ENCODE measurements at regions not wholly inside any gene's neighbourhood (a gene's known extent, or its start where the extent isn't known, plus 50 kb on each side); places are given as distances from the start of the nearest gene placed in this dataset.
"Not testable (repeated sequence)": the region's sequence is repeated elsewhere in the genome, so short reads cannot be mapped to it uniquely, and the experiment has no call there.

DNA sequence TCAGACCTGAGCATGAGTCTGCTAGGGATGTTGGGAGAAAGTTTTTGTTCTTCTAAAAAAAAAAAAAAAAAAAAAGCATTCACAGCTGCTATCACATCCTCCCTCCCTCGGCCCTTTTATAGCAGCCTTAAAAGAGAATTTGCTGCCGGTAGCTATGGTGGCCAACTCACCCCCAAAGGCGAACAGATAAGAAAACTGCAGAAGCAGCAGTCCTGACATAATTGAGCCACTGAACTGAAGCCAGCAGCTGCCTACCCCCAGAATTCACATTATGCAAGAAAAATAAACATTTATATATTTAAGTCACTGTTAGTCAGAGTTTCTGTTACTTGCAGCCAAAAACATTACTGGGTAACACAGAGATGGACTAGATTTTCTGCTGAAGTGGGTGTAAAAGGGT lies 124.3 kb upstream of the SMARCA2 start:
- no peak overlapping the region for H3K4me3 Mint-ChIP-seq
- peaks cover 10% of the 10 kb centered on the region for H3K27me3 Mint-ChIP-seq
- ATAC-seq (ENCODE audit: low read depth) (no peak), DNase-seq (no peak)
- H3K4me1 Mint-ChIP-seq = no peaks in the 10 kb centered on the region
- POLR2A ChIA-PET = no interaction called here
- no peaks in the 10 kb centered on the region for H3K36me3 Mint-ChIP-seq
- no peak overlapping the region for H3K27ac Mint-ChIP-seq
- H3K9me3 Mint-ChIP-seq = peaks cover 3% of the 10 kb centered on the region

DNA sequence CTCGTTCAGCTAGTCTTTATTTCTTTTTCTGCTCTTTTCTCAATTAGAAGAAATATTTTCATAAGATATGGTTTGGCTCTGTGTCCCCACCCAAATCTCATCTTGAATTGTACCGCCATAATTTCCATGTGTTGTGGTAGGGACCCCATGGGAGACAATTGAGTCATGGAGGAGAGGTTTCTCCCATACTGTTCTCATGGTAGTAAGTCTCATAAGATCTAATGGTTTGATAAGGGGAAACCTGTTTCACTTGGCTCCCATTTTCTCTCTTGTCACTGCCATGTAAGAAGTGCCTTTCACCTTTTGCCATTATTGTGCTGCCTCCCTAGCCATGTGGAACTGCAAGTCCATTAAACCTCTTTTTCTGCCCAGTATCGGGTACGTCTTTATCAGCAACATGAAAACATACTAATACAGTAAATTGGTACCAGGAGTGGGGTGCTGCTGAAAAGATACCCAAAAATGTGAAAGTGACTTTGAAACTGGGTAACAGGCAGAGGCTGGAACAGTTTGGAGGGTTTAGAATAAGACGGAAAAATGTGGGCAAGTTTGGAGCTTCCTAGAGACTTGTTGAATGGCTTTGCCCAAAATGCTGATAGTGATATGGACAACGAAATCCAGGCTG lies 112.0 kb upstream of the SMARCA2 start:
- ATAC-seq (ENCODE audit: low read depth); DNase-seq; H3K4me3 Mint-ChIP-seq; H3K4me1 Mint-ChIP-seq; H3K36me3 Mint-ChIP-seq; POLR2A ChIA-PET; H3K27ac Mint-ChIP-seq; H3K27me3 Mint-ChIP-seq: not testable (repeated sequence)
- H3K9me3 Mint-ChIP-seq = peaks cover 19% of the 10 kb centered on the region

DNA sequence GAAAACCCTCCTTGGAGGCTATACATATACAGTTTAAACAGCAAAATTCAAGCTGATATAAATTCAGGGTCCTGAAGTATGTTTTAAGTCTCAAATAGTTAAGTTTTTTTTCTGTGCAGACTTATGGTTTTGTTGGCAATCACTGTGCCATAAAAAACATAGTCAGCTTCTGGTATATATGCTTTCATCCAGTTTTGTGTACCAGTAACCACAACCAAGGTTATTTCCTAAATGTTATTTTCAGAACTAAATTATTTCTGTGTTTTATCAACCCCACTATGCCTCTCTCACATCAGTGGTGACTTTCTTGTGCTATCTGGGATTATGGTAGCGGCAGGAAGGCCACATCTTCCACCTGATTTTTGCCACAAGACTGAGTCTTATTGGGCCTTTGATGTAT lies 107.7 kb upstream of the SMARCA2 start:
- no peak overlapping the region for H3K4me3 Mint-ChIP-seq
- H3K36me3 Mint-ChIP-seq = peaks cover 6% of the 10 kb centered on the region
- POLR2A ChIA-PET = no interaction called here

DNA sequence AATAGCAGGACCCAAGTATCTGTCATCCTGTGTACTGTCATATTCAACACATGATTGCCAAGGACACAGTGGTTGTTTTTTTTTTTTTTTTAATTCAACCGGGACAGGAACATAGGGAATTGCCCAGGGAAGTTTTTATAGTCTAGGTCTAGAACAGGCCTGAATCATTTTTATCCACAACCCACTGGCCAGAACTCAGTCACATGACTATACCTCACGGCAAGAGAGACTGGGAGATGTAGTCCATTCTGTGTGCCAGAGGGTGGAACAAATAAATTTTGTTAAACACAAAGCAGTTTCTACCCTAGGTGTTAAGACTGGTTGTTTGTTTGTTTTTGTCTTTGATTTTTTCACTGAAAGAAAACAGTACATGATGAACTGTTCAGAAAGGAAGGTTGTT lies 105.8 kb upstream of the SMARCA2 start:
- no peak for ATAC-seq (ENCODE audit: low read depth)
- H3K9me3 Mint-ChIP-seq = peaks cover 5% of the 10 kb centered on the region
- peaks cover 6% of the 10 kb centered on the region for H3K36me3 Mint-ChIP-seq
- no peaks in the 10 kb centered on the region for H3K27me3 Mint-ChIP-seq
- POLR2A ChIA-PET = no interaction called here
- H3K4me1 Mint-ChIP-seq = peaks cover 4% of the 10 kb centered on the region
- H3K4me3 Mint-ChIP-seq = no peak overlapping the region
- no peak overlapping the region for H3K27ac Mint-ChIP-seq
- DNase-seq = no peak

More for the DNA sequence above, 107.7 kb upstream of the SMARCA2 start:
- H3K9me3 Mint-ChIP-seq = peaks cover 14% of the 10 kb centered on the region
- peaks cover 4% of the 10 kb centered on the region for H3K4me1 Mint-ChIP-seq
- no peak for DNase-seq
- H3K27me3 Mint-ChIP-seq = no peaks in the 10 kb centered on the region
- no peak overlapping the region for H3K27ac Mint-ChIP-seq
- ATAC-seq (ENCODE audit: low read depth) = no peak

DNA sequence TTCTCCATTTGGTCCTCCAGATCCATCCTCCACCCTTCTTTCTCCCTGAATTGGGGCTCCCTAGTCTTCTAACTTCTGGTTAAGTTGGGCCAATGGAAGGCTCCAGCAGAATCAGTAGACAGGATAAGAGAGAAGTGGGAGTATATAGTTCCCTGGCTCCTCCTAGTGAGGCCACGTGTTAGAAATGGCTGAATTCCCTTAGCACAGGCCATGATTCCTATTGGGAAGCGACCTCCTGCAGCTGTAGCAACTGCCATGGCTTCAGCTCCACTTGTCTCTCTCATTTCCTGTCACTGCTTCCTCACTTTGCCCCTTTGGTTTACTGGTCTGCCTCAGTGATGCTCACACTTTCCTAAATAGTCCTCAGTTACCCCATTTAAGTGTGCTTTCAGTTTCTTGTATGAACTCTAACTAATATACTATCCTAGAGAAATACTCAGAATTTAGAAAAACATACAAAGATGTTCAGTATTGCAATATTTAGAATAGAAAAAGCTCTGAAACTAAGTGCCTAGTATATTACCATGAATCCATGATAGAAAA lies 104.8 kb upstream of the SMARCA2 start:
- POLR2A ChIA-PET = no interaction called here

DNA sequence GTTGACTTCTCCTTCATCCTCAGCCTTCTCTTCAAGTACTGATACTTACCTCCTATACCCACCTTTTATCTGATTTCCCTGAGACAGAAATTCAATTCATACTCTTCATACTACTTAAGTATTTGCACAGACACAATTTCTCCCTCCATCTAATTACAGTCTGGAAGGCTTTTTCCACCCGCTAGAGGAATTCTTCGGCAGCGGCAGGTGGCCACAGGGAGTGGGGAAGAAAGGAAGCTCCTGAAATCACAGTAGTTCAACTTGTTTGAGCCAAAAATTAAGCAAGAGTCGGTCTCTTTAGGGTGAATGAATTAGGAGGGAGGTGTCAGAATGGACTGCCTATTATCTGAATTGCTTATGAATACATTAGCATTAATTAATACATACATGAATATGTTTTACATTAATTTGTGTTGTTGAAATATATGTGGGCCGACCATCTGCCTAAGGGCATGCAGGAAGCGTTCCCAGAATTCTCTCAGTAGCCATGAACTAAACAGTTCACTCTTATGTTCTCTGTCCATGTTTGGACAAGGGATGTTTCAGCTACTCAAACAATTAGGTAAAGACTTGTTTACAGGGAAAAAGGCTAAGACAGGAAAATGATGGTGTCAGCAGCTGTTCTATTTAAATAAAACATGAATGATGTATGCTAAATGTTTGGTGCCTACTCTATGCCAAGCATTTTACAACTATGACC lies 101.4 kb upstream of the SMARCA2 start:
- DNase-seq (no peak), ATAC-seq (ENCODE audit: low read depth) (no peak)
- Mint-ChIP-seq H3K36me3 (peaks cover 4% of the 10 kb centered on the region), H3K4me1 (peaks cover 4% of the 10 kb centered on the region), H3K27me3 (peaks cover 6% of the 10 kb centered on the region), H3K4me3 (no peak overlapping the region), H3K27ac (no peak overlapping the region), H3K9me3 (no peaks in the 10 kb centered on the region)
- POLR2A ChIA-PET = no interaction called here

More for the DNA sequence above, 104.8 kb upstream of the SMARCA2 start:
- DNase-seq (no peak), ATAC-seq (ENCODE audit: low read depth) (no peak)
- peaks cover 4% of the 10 kb centered on the region for H3K4me1 Mint-ChIP-seq
- peaks cover 2% of the 10 kb centered on the region for H3K27me3 Mint-ChIP-seq
- no peak overlapping the region for H3K4me3 Mint-ChIP-seq
- peaks cover 4% of the 10 kb centered on the region for H3K36me3 Mint-ChIP-seq
- no peak overlapping the region for H3K27ac Mint-ChIP-seq
- no peaks in the 10 kb centered on the region for H3K9me3 Mint-ChIP-seq

DNA sequence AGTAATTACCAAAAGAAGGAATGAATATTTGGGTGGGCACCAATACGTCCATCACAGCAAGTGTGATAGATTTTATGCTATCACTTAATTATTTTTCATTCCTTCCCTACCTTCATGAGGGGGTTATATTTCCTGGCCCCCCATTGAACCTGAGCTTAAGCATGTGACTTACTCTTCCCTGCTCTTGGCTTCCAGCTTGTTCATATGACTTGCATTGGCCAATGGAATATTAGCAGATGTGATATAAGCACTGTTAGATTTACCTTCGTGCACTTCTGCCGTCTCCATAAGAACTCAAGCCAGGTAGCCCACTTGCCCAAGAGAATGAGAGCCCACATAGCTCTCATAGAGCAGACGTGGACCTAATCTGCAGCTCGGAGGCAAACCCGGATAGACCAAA lies 99.1 kb upstream of the SMARCA2 start:
- H3K4me1 Mint-ChIP-seq = no peaks in the 10 kb centered on the region
- ATAC-seq (ENCODE audit: low read depth) (no peak), DNase-seq (no peak)
- H3K4me3 Mint-ChIP-seq = no peak overlapping the region
- H3K36me3 Mint-ChIP-seq = peaks cover 4% of the 10 kb centered on the region
- POLR2A ChIA-PET = no interaction called here
- H3K27me3 Mint-ChIP-seq = peaks cover 9% of the 10 kb centered on the region
- H3K9me3 Mint-ChIP-seq = no peaks in the 10 kb centered on the region
- H3K27ac Mint-ChIP-seq = no peak overlapping the region

DNA sequence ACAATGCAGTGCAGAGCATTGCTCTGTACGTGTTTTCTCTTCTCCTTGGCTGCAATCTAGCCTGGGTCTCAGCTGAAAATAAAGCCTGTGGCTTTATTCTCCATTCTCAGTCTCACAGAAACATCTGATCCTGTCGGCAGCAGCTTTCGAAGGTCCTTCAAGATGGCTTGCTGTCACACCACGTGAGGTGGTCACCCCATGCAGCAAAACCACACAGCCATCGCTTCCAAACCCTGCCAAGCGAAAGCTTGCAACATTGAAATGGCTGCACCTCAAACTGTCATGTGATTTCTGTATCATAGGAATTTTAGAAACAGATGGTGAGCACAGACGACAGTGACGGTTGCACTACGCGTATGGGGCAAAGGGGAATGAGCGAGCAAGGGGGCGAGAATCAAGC lies 98.5 kb upstream of the SMARCA2 start:
- POLR2A ChIA-PET = no interaction called here

DNA sequence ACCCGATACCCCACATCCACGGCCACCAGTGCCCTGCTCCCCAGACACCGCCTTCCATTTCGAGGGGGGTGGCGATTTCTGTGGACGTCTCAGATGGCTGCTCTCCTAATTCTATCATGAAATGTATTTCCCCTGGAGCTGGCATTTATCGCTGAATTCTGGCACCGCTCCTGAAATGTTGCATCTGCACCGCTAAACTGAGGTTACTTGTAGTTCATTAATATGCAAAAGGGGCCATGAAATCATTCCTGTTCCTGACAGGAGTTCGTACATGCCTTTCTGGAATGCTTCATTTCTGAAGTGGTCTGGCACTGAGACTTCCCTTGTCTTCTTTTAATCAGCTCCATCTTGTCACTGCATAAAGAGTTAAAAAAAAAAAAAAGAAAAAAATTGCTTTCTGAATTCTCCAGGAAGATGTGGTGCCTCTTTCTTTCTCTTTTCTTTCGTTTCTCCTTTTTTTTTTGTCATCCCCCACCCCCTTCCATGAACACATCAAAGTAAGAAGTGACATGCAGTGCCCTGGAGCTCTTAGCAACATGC lies 97.7 kb upstream of the SMARCA2 start:
- H3K9me3 Mint-ChIP-seq = no peaks in the 10 kb centered on the region
- H3K27me3 Mint-ChIP-seq = peaks cover 9% of the 10 kb centered on the region
- no peak overlapping the region for H3K4me3 Mint-ChIP-seq
- no peak overlapping the region for H3K27ac Mint-ChIP-seq
- ATAC-seq (ENCODE audit: low read depth) (no peak), DNase-seq (no peak)
- H3K36me3 Mint-ChIP-seq = no peaks in the 10 kb centered on the region
- POLR2A ChIA-PET = interaction anchor here (0.7 kb wide), 1 partner anchor 553 kb away, joined by 4 read pairs; no protein-coding TSS in a partner anchor
- no peaks in the 10 kb centered on the region for H3K4me1 Mint-ChIP-seq

More for the DNA sequence above, 98.5 kb upstream of the SMARCA2 start:
- DNase-seq = no peak
- no peak for ATAC-seq (ENCODE audit: low read depth)
- Mint-ChIP-seq H3K27me3 (peaks cover 9% of the 10 kb centered on the region), H3K9me3 (no peaks in the 10 kb centered on the region), H3K27ac (no peak overlapping the region), H3K4me3 (no peak overlapping the region), H3K4me1 (no peaks in the 10 kb centered on the region), H3K36me3 (peaks cover 2% of the 10 kb centered on the region)

DNA sequence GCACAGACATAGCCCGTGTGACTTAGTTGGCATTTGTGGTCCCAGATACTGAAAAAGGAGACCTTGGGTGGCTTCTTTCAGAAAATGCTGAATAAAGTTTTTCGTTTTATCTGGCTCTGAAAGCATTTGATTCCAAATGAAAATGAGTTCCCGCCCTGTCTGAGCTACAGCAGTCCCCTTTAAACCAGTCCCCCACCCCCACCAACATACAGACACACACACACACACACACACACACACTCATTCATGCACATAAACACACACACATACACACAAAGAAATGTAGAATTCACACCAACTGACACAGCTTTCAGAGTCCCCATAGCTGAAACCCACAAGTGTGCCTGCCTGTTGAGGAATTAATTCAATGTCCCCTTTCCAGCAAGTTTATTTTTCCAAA lies 97.0 kb upstream of the SMARCA2 start:
- H3K27ac Mint-ChIP-seq = no peak overlapping the region
- H3K4me1 Mint-ChIP-seq = no peaks in the 10 kb centered on the region
- POLR2A ChIA-PET = no interaction called here
- DNase-seq = no peak
- ATAC-seq (ENCODE audit: low read depth) = no peak
- peaks cover 9% of the 10 kb centered on the region for H3K27me3 Mint-ChIP-seq
- H3K9me3 Mint-ChIP-seq = no peaks in the 10 kb centered on the region
- H3K4me3 Mint-ChIP-seq = no peak overlapping the region
- H3K36me3 Mint-ChIP-seq = no peaks in the 10 kb centered on the region

DNA sequence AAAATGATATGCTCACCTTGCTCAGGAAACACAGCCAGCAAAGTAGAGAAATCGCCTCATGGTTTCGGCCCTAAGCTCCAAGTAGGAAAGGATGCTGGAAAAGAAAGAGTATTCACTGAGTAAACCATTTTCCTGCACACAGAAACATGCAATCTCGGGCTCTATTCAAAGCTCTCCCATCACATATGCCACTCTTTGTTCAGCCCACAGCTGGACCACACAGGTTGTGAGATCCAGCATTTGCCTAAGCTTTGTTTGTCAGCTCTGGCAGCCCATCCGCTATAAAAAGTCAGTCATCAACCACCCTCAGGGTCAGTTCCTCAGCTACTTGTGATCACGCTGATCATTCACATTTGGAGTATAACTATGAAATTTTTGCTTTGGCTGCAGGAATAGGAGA lies 96.5 kb upstream of the SMARCA2 start:
- DNase-seq (no peak), ATAC-seq (ENCODE audit: low read depth) (no peak)
- Mint-ChIP-seq H3K27ac (no peak overlapping the region), H3K9me3 (no peaks in the 10 kb centered on the region), H3K4me1 (no peaks in the 10 kb centered on the region), H3K27me3 (peaks cover 9% of the 10 kb centered on the region), H3K36me3 (no peaks in the 10 kb centered on the region), H3K4me3 (no peak overlapping the region)
- POLR2A ChIA-PET = no interaction called here

DNA sequence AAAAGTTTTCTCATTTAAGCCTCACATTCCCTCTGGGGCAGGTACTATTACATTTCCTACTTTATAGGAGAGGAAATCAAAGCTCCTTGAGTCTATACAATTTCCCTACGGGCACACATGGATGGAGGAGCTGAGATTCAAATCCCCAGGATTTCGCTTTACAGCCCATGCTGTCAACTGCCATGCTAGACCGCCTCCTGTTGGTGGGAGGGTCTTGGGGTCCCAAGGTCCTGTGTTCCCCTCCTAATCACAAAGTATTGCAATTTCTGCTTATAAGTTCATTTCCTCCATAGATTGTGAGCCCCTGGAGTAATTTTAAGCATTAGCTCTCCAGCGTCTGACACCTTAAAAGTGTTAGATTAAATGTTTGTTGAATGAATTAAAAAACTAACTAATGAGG lies 95.9 kb upstream of the SMARCA2 start:
- Mint-ChIP-seq H3K4me1 (no peaks in the 10 kb centered on the region), H3K27me3 (peaks cover 9% of the 10 kb centered on the region), H3K36me3 (no peaks in the 10 kb centered on the region), H3K4me3 (no peak overlapping the region), H3K27ac (no peak overlapping the region), H3K9me3 (no peaks in the 10 kb centered on the region)
- no peak for ATAC-seq (ENCODE audit: low read depth)
- POLR2A ChIA-PET = no interaction called here
- no peak for DNase-seq

DNA sequence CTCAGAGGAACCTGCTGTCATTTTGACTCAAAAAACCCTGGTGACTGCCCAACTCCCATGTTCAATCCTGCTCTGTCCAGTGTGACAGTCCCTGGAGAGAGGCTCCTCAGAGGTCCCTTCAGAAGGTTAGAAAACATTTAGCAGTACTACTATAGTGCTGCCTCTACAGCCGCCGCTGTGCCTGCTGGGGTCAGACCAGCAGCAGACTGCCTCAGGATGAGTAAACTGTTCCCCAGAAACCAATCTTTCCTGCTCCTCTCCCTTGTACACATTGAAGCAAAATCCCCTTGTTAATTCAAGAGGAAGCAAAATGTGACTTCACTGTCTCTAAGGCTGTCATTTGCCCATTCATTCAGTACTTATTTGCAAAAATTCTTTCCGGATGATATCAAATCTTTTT lies 94.8 kb upstream of the SMARCA2 start:
- Mint-ChIP-seq H3K4me3 (no peak overlapping the region), H3K4me1 (no peaks in the 10 kb centered on the region), H3K36me3 (no peaks in the 10 kb centered on the region), H3K27ac (no peak overlapping the region), H3K9me3 (no peaks in the 10 kb centered on the region), H3K27me3 (peaks cover 6% of the 10 kb centered on the region)
- DNase-seq (no peak), ATAC-seq (ENCODE audit: low read depth) (no peak)
- POLR2A ChIA-PET = no interaction called here

DNA sequence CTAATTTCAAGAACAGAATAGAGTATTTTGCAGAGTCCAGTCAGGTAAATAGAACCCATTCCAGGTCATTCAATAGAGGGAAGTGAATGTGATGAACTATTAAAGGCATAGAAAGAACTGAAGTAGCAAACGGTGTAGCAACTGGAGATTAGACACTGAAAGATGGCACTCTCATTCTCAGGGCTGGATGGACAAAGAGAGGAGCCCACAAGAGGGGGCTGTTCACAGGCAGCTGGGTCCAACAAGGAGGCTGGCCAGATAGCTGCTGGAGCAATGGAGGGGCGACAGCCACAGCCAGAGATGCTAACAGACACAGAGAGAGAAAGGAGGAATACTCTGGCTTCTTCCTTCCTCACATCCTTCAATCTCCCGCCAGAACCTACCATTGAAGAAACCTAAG lies 93.1 kb upstream of the SMARCA2 start:
- ATAC-seq (ENCODE audit: low read depth) (no peak), DNase-seq (no peak)
- peaks cover 6% of the 10 kb centered on the region for H3K27me3 Mint-ChIP-seq
- no peaks in the 10 kb centered on the region for H3K9me3 Mint-ChIP-seq
- POLR2A ChIA-PET = no interaction called here
- no peaks in the 10 kb centered on the region for H3K4me1 Mint-ChIP-seq
- H3K36me3 Mint-ChIP-seq = no peaks in the 10 kb centered on the region
- H3K27ac Mint-ChIP-seq = no peak overlapping the region
- no peak overlapping the region for H3K4me3 Mint-ChIP-seq

Data from activated naive CD8-positive, alpha-beta T cell treated with anti-CD3 and anti-CD28 coated beads, Interleukin-2, amount 10 ng/mL, durations not matched to agents 7 days and 5 days (primary cell).